A549 (cell line): ENCODE measurements at regions not wholly inside any gene's neighbourhood (a gene's known extent, or its start where the extent isn't known, plus 50 kb on each side); places are given as distances from the start of the nearest gene placed in this dataset.

Experiments
- ATAC-seq, 2 experiments: fragments of 200-7000 bp in 1 of 2; fragments of >200 bp in 1 of 2; cut with Nextera tagmentation in 1 of 2; cut with Tn5 transposase in 1 of 2; 3 replicates each; pipeline versions ENCODE4 v1.8.0 to v1.9.1; 2018 to 2020; ENCODE audit warnings: mild to moderate bottlenecking in 1 of 2, moderate library complexity in 1 of 2
- CTCF ChIA-PET: fragments of 300-600 bp; sonication (Branson Sonifier 250); formaldehyde crosslinking; extraction: SDS; loops from one replicate; lab custom pipeline; 2021; ENCODE audit warnings: antibody characterized with exemption, inconsistent platforms; lab: Yijun Ruan, JAX
- POLR2A ChIA-PET: fragments of 350-600 bp; formaldehyde crosslinking; extraction: SDS; loops from one replicate; lab custom pipeline; 2021; ENCODE audit warnings: antibody characterized with exemption, inconsistent platforms; lab: Yijun Ruan, JAX
- DNase-seq, 2 experiments: peaks; one replicate each; pipeline versions ENCODE4 v3.0.0 to v3.0.0-alpha.2; 2011 to 2016; ENCODE audit warnings: low read depth in 1 of 2, low spot score in 1 of 2
- FAIRE-seq: peaks from 2 replicates; lab custom pipeline; 2011; peaks lifted over from hg19 to GRCh38; lab: Jason Lieb, UNC
- H3K27ac ChIP-seq, 2 experiments: fragments of >200 bp; sonication (Bioruptor Twin); formaldehyde crosslinking; 3 replicates each; pipeline ENCODE4 v1.5.1; 2016 to 2017
- H3K4me1 ChIP-seq: fragments of >200 bp; sonication (Bioruptor Twin); formaldehyde crosslinking; 3 replicates; pipeline ENCODE4 v1.6.1; 2016
- H3K4me2 ChIP-seq: fragments of >200 bp; sonication (Bioruptor Twin); formaldehyde crosslinking; 3 replicates; pipeline ENCODE4 v1.6.1; 2016
- H3K4me3 ChIP-seq: fragments of >200 bp; sonication (Bioruptor Twin); formaldehyde crosslinking; 3 replicates; pipeline ENCODE4 v1.5.1; 2016
- H3K9me3 ChIP-seq: fragments of >200 bp; sonication (Bioruptor Twin); formaldehyde crosslinking; 3 replicates; pipeline ENCODE4 v1.6.1; 2016
- BCL3 ChIP-seq: fragments of >200 bp; sonication (Bioruptor Twin); formaldehyde crosslinking; IDR thresholded peaks from 3 replicates; pipeline ENCODE4 v1.6.1; 2016
- CHD2 ChIP-seq: fragments of 150-350 bp; IDR thresholded peaks from 2 replicates; pipeline ENCODE4 v1.6.1; 2014; ENCODE audit warnings: low read length; ENCODE audit not compliant: partially characterized antibody
- CTCF ChIP-seq: fragments of >200 bp; sonication (Bioruptor Twin); formaldehyde crosslinking; IDR thresholded peaks from 3 replicates; pipeline ENCODE4 v1.5.1; 2016
- E2F6 ChIP-seq: IDR thresholded peaks from 2 replicates; pipeline ENCODE4 v1.6.1; 2012; ENCODE audit warnings: low read depth, borderline replicate concordance
- ESRRA ChIP-seq: fragments of 150-350 bp; IDR thresholded peaks from 2 replicates; pipeline ENCODE4 v1.6.1; 2014; ENCODE audit warnings: mild to moderate bottlenecking, low read length, borderline replicate concordance
- GATA3 ChIP-seq: IDR thresholded peaks from 2 replicates; pipeline ENCODE4 v1.6.1; 2012; ENCODE audit warnings: borderline replicate concordance
- HDAC2 ChIP-seq: fragments of 200-600 bp; sonication (generic); IDR thresholded peaks from 2 replicates; pipeline ENCODE4 v1.6.1; 2016
- HES2 ChIP-seq: fragments of >200 bp; sonication (Bioruptor Twin); formaldehyde crosslinking; IDR thresholded peaks from 2 replicates; pipeline ENCODE4 v1.6.1; 2016
- HEYL ChIP-seq: fragments of 250-450 bp; sonication (Bioruptor Pico); IDR thresholded peaks from 2 replicates; pipeline ENCODE4 v1.8.0; 2021; ENCODE audit warnings: mild to moderate bottlenecking, moderate library complexity
- JUNB ChIP-seq: fragments of >200 bp; sonication (Bioruptor Twin); formaldehyde crosslinking; IDR thresholded peaks from 2 replicates; pipeline ENCODE4 v1.6.1; 2016
- MAFK ChIP-seq: fragments of 450-650 bp; IDR thresholded peaks from 2 replicates; pipeline ENCODE4 v1.6.1; 2014; ENCODE audit not compliant: partially characterized antibody
- NR3C1 ChIP-seq: fragments of >200 bp; sonication (Bioruptor Twin); formaldehyde crosslinking; IDR thresholded peaks from 3 replicates; pipeline ENCODE4 v1.6.1; 2017
- PHF8 ChIP-seq: fragments of 200-600 bp; sonication (generic); IDR thresholded peaks from 2 replicates; pipeline ENCODE4 v1.6.1; 2016; ENCODE audit warnings: low read depth, mild to moderate bottlenecking, antibody characterized with exemption, moderate library complexity, borderline replicate concordance
- POLR2A ChIP-seq: IDR thresholded peaks from 2 replicates; pipeline ENCODE4 v1.6.1; 2012; ENCODE audit warnings: mild to moderate bottlenecking, low read length
- REST ChIP-seq: fragments of 200-600 bp; sonication (generic); IDR thresholded peaks from 2 replicates; pipeline ENCODE4 v1.6.1; 2016; ENCODE audit warnings: antibody characterized with exemption, mild to moderate bottlenecking, moderate library complexity
- TP53 ChIP-seq: fragments of 250-450 bp; sonication (Bioruptor Pico); IDR thresholded peaks from 2 replicates; pipeline ENCODE4 v1.5.0; 2021; ENCODE audit warnings: mild to moderate bottlenecking, moderate library complexity
- ZFP36 ChIP-seq: fragments of 450-650 bp; IDR thresholded peaks from 2 replicates; pipeline ENCODE4 v1.6.1; 2014; ENCODE audit warnings: borderline replicate concordance; ENCODE audit not compliant: partially characterized antibody
- ZNF302 ChIP-seq: fragments of 250-450 bp; sonication (Bioruptor Pico); IDR thresholded peaks from 2 replicates; pipeline ENCODE4 v1.9.0; 2021; ENCODE audit warnings: inconsistent platforms, mild to moderate bottlenecking, moderate library complexity
- WGBS: methylation state at CpG from one replicate; pipeline ENCODE4 v1.1.6; 2017; ENCODE audit errors: missing lambda C conversion rate; 5-methylcytosine and 5-hydroxymethylcytosine counted together

- CTCF ChIA-PET: no interaction called here
- Histone ChIP-seq H3K4me3 (no peak overlapping the region), H3K4me2 (no peak overlapping the region), H3K4me1 (no peaks in the 10 kb centered on the region), H3K9me3 (no peaks in the 10 kb centered on the region), H3K27ac (no peak overlapping the region)
- POLR2A ChIA-PET: no interaction called here
- DNase-seq (no peak), ATAC-seq (no peak), FAIRE-seq (no peak)
- WGBS: 88% methylated on average over 6 of the region's 11 CpGs
- no peak for TF ChIP-seq HEYL (CRISPR knock-in tag)
- TF ChIP-seq NR3C1: no peak
- no peak for TF ChIP-seq ZNF302 (CRISPR knock-in tag)
- no peak for TF ChIP-seq HES2
- no peak for TF ChIP-seq REST
- TF ChIP-seq CHD2: no peak
- no peak for TF ChIP-seq MAFK
- TF ChIP-seq JUNB: no peak
- TF ChIP-seq GATA3: no peak
- TF ChIP-seq PHF8: no peak
- TF ChIP-seq POLR2A: no peak
- TF ChIP-seq BCL3: no peak
- no peak for TF ChIP-seq CTCF
- TF ChIP-seq ESRRA: no peak
- TF ChIP-seq E2F6: no peak
- no peak for TF ChIP-seq TP53
These were observed 55.6 kb downstream of the SOWAHC start for GRCh38 chr2:109669731-109670130.

DNA sequence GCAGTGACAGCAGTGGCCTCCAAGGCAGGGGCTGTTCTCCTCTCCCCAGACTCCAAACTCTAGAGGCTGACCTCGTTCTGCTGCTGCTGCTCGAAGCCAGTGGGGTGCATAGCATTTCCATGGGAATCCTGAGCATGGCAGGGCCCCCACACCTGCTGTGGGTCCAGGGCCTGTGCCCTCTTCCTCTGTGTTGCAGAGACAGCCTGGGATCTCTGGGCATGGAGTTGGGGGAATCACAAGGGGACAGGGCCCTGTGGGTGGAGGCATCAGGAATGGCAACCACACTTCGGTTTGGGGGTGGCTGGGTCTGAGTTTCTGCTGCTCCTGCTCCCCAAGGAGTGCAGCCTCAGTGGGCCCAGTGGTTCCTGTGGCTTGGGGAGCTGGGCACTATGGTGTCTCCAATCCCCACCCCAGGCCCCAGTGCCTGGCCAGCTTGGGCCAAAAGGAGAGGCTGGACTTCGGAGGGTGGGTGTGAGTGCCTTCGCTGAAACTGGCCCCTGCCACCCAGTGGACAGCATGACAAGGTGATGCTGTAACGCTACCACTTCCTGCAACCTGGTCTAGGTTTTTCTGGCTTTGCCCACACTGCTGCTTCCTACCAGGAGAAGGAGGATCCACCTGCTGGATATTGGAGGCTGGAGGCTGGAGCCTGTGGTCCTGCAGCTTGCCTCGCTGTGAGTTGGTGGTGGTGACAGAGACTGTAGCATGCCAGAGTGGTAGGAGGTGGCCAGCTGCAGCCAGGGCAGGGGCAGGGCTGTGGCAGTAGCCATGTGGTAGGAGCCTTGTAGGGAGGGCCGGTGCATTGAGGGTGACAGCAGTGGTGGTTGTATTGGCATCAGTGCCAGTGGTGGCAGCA is 56.6 kb downstream of the SOWAHC start:
- DNase-seq (no peak), FAIRE-seq (no peak), ATAC-seq (no peak; a peak in 1 of 6 replicates)
- Histone ChIP-seq H3K9me3 (no peaks in the 10 kb centered on the region), H3K4me1 (no peaks in the 10 kb centered on the region), H3K27ac (no peak overlapping the region), H3K4me2 (no peak overlapping the region), H3K4me3 (no peak overlapping the region)
- POLR2A ChIA-PET: no interaction called here
- 77% methylated on average over 8 of the region's 8 CpGs for WGBS
- TF ChIP-seq HES2: no peak
- TF ChIP-seq HDAC2: no peak
- TF ChIP-seq ZFP36: no peak
- CTCF ChIA-PET: no interaction called here
